SH-SY5Y (cell line): ENCODE measurements at regions not wholly inside any gene's neighbourhood (a gene's known extent, or its start where the extent isn't known, plus 50 kb on each side); places are given as distances from the start of the nearest gene placed in this dataset.

Source experiments
- GATA2 ChIP-seq: IDR thresholded peaks from 2 replicates; pipeline ENCODE4 v1.6.1; 2011; ENCODE audit warnings: mild to moderate bottlenecking, low read depth, low read length
- GATA3 ChIP-seq: IDR thresholded peaks from 2 replicates; pipeline ENCODE4 v1.6.1; 2011; ENCODE audit warnings: low read depth, mild to moderate bottlenecking, low read length, moderate library complexity

GRCh38 chr6:144474290-144474689, 189.2 kb downstream of the UTRN start:
- TF ChIP-seq GATA2 (no peak), GATA3 (no peak)
